RWPE2 (cell line): ENCODE measurements at regions not wholly inside any gene's neighbourhood (a gene's known extent, or its start where the extent isn't known, plus 50 kb on each side); places are given as distances from the start of the nearest gene placed in this dataset.

Source experiments
- ATAC-seq: fragments of 200-7000 bp; cut with Tn5 transposase; 3 replicates; pipeline ENCODE4 v1.9.1; 2021; ENCODE audit warnings: low read depth
- DNase-seq: peaks from one replicate; pipeline ENCODE4 v3.0.0-alpha.2; 2020; ENCODE audit warnings: low spot score
- H3K27ac ChIP-seq: fragments of 450-650 bp; 2 replicates; pipeline ENCODE4 v1.5.1; 2017; ENCODE audit warnings: mild to moderate bottlenecking; ENCODE audit not compliant: poor library complexity, severe bottlenecking
- H3K27me3 ChIP-seq: fragments of 250-450 bp; sonication (Bioruptor Pico); 2 replicates; pipeline ENCODE4 v1.5.1; 2021; ENCODE audit warnings: mild to moderate bottlenecking, moderate library complexity; ENCODE audit not compliant: insufficient read depth, poor library complexity, severe bottlenecking
- H3K36me3 ChIP-seq: fragments of 250-450 bp; sonication (Bioruptor Pico); 2 replicates; pipeline ENCODE4 v1.5.1; 2020; ENCODE audit warnings: low read depth, mild to moderate bottlenecking, moderate library complexity
- H3K4me1 ChIP-seq: fragments of 250-450 bp; sonication (Bioruptor Pico); 2 replicates; pipeline ENCODE4 v1.5.1; 2021; ENCODE audit warnings: mild to moderate bottlenecking, moderate library complexity; ENCODE audit not compliant: insufficient read depth, poor library complexity, severe bottlenecking
- H3K4me3 ChIP-seq: fragments of 250-450 bp; sonication (Bioruptor Pico); 2 replicates; pipeline ENCODE4 v1.5.1; 2021; ENCODE audit warnings: mild to moderate bottlenecking, moderate library complexity; ENCODE audit not compliant: severe bottlenecking
- H3K9me3 ChIP-seq: fragments of 250-450 bp; sonication (Bioruptor Pico); 2 replicates; pipeline ENCODE4 v1.5.1; 2021; ENCODE audit warnings: mild to moderate bottlenecking, moderate library complexity; ENCODE audit not compliant: severe bottlenecking
- TF ChIP-seq, protein P1 (sequence below): fragments of 450-650 bp; IDR thresholded peaks from one replicate; pipeline ENCODE4 v1.5.1; 2017; ENCODE audit warnings: mild to moderate bottlenecking, moderate library complexity; ENCODE audit not compliant: poor library complexity, severe bottlenecking

- Histone ChIP-seq H3K4me3 (no peak overlapping the region), H3K27me3 (no peaks in the 10 kb centered on the region), H3K27ac (no peak overlapping the region), H3K36me3 (no peaks in the 10 kb centered on the region), H3K4me1 (peaks cover 11% of the 10 kb centered on the region), H3K9me3 (no peaks in the 10 kb centered on the region)
- DNase-seq: peak; percentile 28
- TF ChIP-seq, protein P1, sequence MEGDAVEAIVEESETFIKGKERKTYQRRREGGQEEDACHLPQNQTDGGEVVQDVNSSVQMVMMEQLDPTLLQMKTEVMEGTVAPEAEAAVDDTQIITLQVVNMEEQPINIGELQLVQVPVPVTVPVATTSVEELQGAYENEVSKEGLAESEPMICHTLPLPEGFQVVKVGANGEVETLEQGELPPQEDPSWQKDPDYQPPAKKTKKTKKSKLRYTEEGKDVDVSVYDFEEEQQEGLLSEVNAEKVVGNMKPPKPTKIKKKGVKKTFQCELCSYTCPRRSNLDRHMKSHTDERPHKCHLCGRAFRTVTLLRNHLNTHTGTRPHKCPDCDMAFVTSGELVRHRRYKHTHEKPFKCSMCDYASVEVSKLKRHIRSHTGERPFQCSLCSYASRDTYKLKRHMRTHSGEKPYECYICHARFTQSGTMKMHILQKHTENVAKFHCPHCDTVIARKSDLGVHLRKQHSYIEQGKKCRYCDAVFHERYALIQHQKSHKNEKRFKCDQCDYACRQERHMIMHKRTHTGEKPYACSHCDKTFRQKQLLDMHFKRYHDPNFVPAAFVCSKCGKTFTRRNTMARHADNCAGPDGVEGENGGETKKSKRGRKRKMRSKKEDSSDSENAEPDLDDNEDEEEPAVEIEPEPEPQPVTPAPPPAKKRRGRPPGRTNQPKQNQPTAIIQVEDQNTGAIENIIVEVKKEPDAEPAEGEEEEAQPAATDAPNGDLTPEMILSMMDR: no peak
- ATAC-seq: no peak
Measured at GRCh38 chr15:31234815-31235214, 91.8 kb upstream of the KLF13 start.

GRCh38 chr15:31235311-31236183 is 91.1 kb upstream of the KLF13 start:
- H3K4me1 ChIP-seq: peaks cover 11% of the 10 kb centered on the region
- no peaks in the 10 kb centered on the region for H3K27me3 ChIP-seq
- H3K36me3 ChIP-seq: no peaks in the 10 kb centered on the region
- no peak overlapping the region for H3K27ac ChIP-seq
- TF ChIP-seq, protein P1: no peak
- peak; percentile 69 for DNase-seq
- H3K4me3 ChIP-seq: no peak overlapping the region
- ATAC-seq: peak; percentile 28; the same call in 1 of the 3 replicates
- H3K9me3 ChIP-seq: no peaks in the 10 kb centered on the region

GRCh38 chr15:31236184-31237042 is 90.2 kb upstream of the KLF13 start:
- DNase-seq (peak; percentile 84), ATAC-seq (peak; percentile 96)
- Histone ChIP-seq H3K4me1 (peaks cover 11% of the 10 kb centered on the region), H3K4me3 (no peak overlapping the region), H3K27me3 (no peaks in the 10 kb centered on the region), H3K27ac (no peak overlapping the region), H3K9me3 (no peaks in the 10 kb centered on the region), H3K36me3 (no peaks in the 10 kb centered on the region)
- TF ChIP-seq, protein P1: peak; percentile 7

- TF ChIP-seq, protein P1: no peak
- Histone ChIP-seq H3K27ac (no peak overlapping the region), H3K36me3 (no peaks in the 10 kb centered on the region), H3K9me3 (no peaks in the 10 kb centered on the region), H3K27me3 (no peaks in the 10 kb centered on the region), H3K4me1 (peaks cover 11% of the 10 kb centered on the region), H3K4me3 (no peak overlapping the region)
- ATAC-seq: no peak
- peak; percentile 33 for DNase-seq
Measured at GRCh38 chr15:31237043-31237324, 89.7 kb upstream of the KLF13 start.

DNA sequence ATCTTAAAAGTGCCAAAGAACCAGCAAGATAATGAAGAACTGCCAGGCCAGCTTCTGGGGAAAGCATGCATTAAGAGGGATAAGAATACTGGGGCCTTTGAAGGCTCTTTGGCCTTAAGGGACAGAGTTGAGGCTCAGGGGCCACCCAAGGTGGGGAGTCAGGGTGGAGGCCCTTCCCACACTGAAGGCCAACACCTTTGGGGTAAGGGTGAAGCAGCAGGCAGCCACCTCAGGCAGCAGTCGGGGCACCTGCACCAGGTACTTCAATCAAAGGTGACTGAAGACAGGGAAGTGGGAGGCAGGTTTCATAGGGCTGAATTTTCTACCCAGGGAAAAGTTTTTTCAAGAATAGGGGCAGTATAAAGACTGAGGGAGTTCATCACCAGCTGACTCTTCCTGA is 87.7 kb upstream of the KLF13 start:
- TF ChIP-seq, protein P1: no peak
- Histone ChIP-seq H3K36me3 (no peaks in the 10 kb centered on the region), H3K9me3 (no peaks in the 10 kb centered on the region), H3K4me3 (no peak overlapping the region), H3K4me1 (peaks cover 11% of the 10 kb centered on the region), H3K27me3 (no peaks in the 10 kb centered on the region), H3K27ac (no peak overlapping the region)
- no peak for ATAC-seq
- peak; percentile 31 for DNase-seq
